Activated CD8-positive, alpha-beta T cell treated with anti-CD3 and anti-CD28 coated beads for 36 hours (primary cell): ENCODE measurements at regions not wholly inside any gene's neighbourhood (a gene's known extent, or its start where the extent isn't known, plus 50 kb on each side); places are given as distances from the start of the nearest gene placed in this dataset.

ENCODE experiments used
- ATAC-seq: fragments of 200-7000 bp; cut with Tn5 transposase; one replicate; pipeline ENCODE4 v1.10.0; 2021; ENCODE audit warnings: mild to moderate bottlenecking, moderate library complexity
- CTCF ChIA-PET: fragments of 350-600 bp; sonication (Branson Sonifier 250); formaldehyde crosslinking; loops from one replicate; lab custom pipeline; 2021; ENCODE audit warnings: antibody characterized with exemption; lab: Charles Lee
- POLR2A ChIA-PET: fragments of 350-600 bp; sonication (Branson Sonifier 250); formaldehyde crosslinking; loops from one replicate; lab custom pipeline; 2021; ENCODE audit warnings: antibody characterized with exemption; lab: Charles Lee
- DNase-seq: peaks from one replicate; pipeline ENCODE4 v3.0.0-alpha.2; 2020
- H3K27ac Mint-ChIP-seq: one replicate; pipeline ENCODE4 v1.8.0; 2021; ENCODE audit warnings: mild to moderate bottlenecking, mixed read lengths
- H3K27me3 Mint-ChIP-seq: one replicate; pipeline ENCODE4 v1.8.0; 2021; ENCODE audit warnings: mixed read lengths
- H3K36me3 Mint-ChIP-seq: one replicate; pipeline ENCODE4 v1.8.0; 2021; ENCODE audit warnings: low read depth, mixed read lengths
- H3K4me1 Mint-ChIP-seq: one replicate; pipeline ENCODE4 v1.8.0; 2021; ENCODE audit warnings: low read depth, mixed read lengths
- H3K4me3 Mint-ChIP-seq: one replicate; pipeline ENCODE4 v1.8.0; 2021; ENCODE audit warnings: mild to moderate bottlenecking, moderate library complexity, mixed read lengths
- H3K9me3 Mint-ChIP-seq: one replicate; pipeline ENCODE4 v1.8.0; 2021; ENCODE audit warnings: mixed read lengths
- CTCF ChIP-seq: fragments of 200-600 bp; IDR thresholded peaks from one replicate; pipeline ENCODE4 v1.8.0; 2022; ENCODE audit warnings: antibody characterized with exemption, mild to moderate bottlenecking
- intact Hi-C: fragments of 100-400 bp; cut with micrococcal nuclease; formaldehyde crosslinking; loops from one replicate; pipeline ENCODE4 v1.10.0; 2022

DNA sequence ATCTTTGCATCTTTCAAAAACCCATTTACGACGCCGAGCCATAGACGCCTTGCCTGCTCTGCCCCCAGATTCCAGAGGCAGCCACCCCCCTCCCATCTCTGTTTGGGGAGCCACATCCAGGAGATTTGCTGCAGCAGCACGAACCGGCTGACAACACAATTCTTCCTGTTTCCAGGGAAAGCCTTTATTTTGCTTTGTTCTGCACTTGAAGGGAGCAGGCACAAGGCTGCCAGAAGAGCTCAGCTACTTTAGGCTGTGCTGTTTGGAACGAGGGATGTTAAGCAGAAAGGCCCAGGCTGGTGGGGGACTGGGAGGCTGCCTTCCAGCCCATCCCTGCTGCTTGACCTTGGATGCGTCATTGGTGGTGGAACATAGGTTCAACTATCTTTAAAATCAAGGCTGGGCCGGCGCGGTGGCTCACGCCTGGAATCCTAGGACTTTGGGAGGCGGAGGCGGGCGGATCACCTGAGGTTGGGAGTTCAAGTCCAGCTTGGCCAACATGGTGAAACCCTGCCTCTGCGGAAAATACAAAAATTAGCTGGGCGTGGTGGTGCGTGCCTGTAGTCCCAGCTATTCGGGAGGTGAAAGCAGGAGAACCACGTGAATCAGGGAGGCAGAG lies 243.9 kb downstream of the MIAT start:
- H3K4me3 Mint-ChIP-seq = no peak overlapping the region
- CTCF ChIA-PET = interaction anchor here (1.1 kb wide), 1 partner anchor 19 kb away, joined by 3 read pairs; no protein-coding TSS in a partner anchor
- no peak for ATAC-seq
- H3K36me3 Mint-ChIP-seq = no peaks in the 10 kb centered on the region
- POLR2A ChIA-PET = no interaction called here
- no peak for TF ChIP-seq CTCF
- H3K9me3 Mint-ChIP-seq = no peaks in the 10 kb centered on the region
- intact Hi-C loops = no loop called here
- H3K27me3 Mint-ChIP-seq = peaks cover 43% of the 10 kb centered on the region
- H3K4me1 Mint-ChIP-seq = peaks cover 11% of the 10 kb centered on the region
- no peak overlapping the region for H3K27ac Mint-ChIP-seq
- DNase-seq = no peak

GRCh38 chr22:26902401-26903029 lies 245.1 kb downstream of the MIAT start:
- POLR2A ChIA-PET = no interaction called here
- H3K27ac Mint-ChIP-seq = no peak overlapping the region

DNA sequence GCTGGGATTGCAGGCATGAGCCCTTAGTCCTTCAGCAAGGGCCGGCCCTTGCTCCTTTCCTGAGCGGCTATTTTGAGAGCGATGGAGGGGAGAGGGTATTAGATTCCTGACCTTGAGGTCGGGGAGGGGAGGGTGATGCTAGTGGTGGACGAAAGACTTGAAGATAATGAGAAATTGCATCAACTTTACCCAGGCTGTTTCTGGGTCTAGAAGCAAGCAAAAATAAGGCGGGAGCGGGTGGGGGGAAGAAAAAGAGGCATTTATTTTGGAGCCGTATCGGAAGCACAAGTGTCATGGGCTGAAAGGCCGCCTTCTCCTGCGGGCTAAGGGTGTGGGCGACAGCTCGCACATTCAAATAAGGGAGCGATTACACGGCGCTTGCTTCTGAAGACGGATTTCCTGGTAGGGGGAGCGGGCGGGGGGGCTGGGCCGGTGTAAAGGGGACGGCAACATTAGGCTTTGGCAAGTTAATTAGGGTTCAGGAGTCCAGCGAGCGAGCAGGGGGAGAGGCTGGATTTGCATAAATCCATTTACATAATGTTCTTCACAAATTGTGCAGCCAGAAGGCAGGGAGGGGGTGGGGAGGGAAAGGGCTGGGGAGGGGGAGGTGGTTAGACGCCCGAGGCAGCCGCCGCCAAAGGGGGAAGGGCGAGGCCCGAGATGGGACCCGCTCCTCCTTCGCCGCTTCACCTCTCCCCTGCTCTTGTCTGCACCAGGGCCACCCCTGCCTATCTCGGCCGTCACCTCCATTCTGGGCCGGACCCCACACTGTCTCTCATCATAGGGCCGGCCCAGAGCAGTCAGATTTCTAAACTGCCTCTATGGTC lies 245.9 kb downstream of the MIAT start:
- Mint-ChIP-seq H3K4me3 (peak overlapping the region; percentile 60), H3K4me1 (peaks cover 11% of the 10 kb centered on the region), H3K27ac (no peak overlapping the region), H3K36me3 (no peaks in the 10 kb centered on the region), H3K9me3 (no peaks in the 10 kb centered on the region), H3K27me3 (peaks cover 34% of the 10 kb centered on the region)
- POLR2A ChIA-PET = no interaction called here
- CTCF ChIA-PET = no interaction called here
- intact Hi-C loops = no loop called here
- DNase-seq (peak; percentile 52), ATAC-seq (no peak)
- TF ChIP-seq CTCF = no peak

More at GRCh38 chr22:26902401-26903029, 245.1 kb downstream of the MIAT start:
- intact Hi-C loops = no loop called here
- DNase-seq (no peak), ATAC-seq (no peak)
- CTCF ChIA-PET = no interaction called here
- TF ChIP-seq CTCF = no peak
- Mint-ChIP-seq H3K36me3 (no peaks in the 10 kb centered on the region), H3K4me1 (peaks cover 11% of the 10 kb centered on the region), H3K4me3 (peak overlapping the region; percentile 60), H3K27me3 (peaks cover 41% of the 10 kb centered on the region), H3K9me3 (no peaks in the 10 kb centered on the region)

DNA sequence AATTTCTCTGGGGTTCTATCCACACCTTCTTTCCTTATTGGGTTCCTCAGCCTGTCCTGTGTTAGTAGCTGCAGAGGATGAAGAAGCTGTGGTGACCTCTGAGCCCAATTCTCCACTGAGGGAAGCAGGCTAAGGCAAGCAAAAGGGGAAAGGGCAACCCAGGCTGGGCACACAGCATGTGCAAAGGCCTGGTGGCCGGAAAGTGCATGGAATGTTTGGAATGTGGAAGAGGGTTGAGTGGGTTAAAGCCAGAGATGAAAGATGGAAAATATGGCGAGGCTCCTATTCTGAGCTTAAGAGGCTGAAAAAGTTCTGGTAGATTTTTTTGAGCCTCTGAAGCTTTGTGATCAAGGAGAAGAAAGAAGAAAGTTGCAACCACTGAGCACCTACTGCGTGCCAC lies 247.1 kb downstream of the MIAT start:
- H3K36me3 Mint-ChIP-seq = no peaks in the 10 kb centered on the region
- DNase-seq (no peak), ATAC-seq (no peak)
- peaks cover 11% of the 10 kb centered on the region for H3K4me1 Mint-ChIP-seq
- ChIA-PET POLR2A (no interaction called here), CTCF (no interaction called here)
- peaks cover 26% of the 10 kb centered on the region for H3K27me3 Mint-ChIP-seq
- H3K4me3 Mint-ChIP-seq = no peak overlapping the region
- intact Hi-C loops = no loop called here
- H3K9me3 Mint-ChIP-seq = no peaks in the 10 kb centered on the region
- no peak overlapping the region for H3K27ac Mint-ChIP-seq
- no peak for TF ChIP-seq CTCF

- peaks cover 26% of the 10 kb centered on the region for H3K27me3 Mint-ChIP-seq
- peaks cover 11% of the 10 kb centered on the region for H3K4me1 Mint-ChIP-seq
- ChIA-PET POLR2A (no interaction called here), CTCF (no interaction called here)
- intact Hi-C loops = no loop called here
- H3K9me3 Mint-ChIP-seq = no peaks in the 10 kb centered on the region
- no peak for TF ChIP-seq CTCF
- no peaks in the 10 kb centered on the region for H3K36me3 Mint-ChIP-seq
- DNase-seq = no peak
- H3K4me3 Mint-ChIP-seq = no peak overlapping the region
- ATAC-seq = no peak
- no peak overlapping the region for H3K27ac Mint-ChIP-seq
These were observed 247.7 kb downstream of the MIAT start for GRCh38 chr22:26905076-26905475.
